ENCODE measurements at regions not wholly inside any gene's neighbourhood (a gene's known extent, or its start where the extent isn't known, plus 50 kb on each side); places are given as distances from the start of the nearest gene placed in this dataset.
A peak's percentile ranks its signal among the peaks of the same experiment; 100 is the strongest.

- TF ChIP-seq UBTF (CRISPR knock-in tag; IDR thresholded peaks at IDR 0.05) (0 out of 2 replicates have a peak, but pooled peaks have one; percentile 23), SPEN (CRISPR knock-in tag; IDR thresholded peaks at IDR 0.05; ENCODE audit: low read depth) (0 out of 2 replicates have a peak, but pooled peaks have one; percentile 30)
These were observed 167.2 kb downstream of the TTLL2 start (continued) for GRCh38 chr6:167492100-167492449.

GRCh38 chr6:167493310-167493709 lies 168.4 kb downstream of the TTLL2 start:
- FAIRE-seq (no peak), DNase-seq (ENCODE audit: low spot score) (no peak), ATAC-seq (no peak)
- ChIA-PET CTCF (ENCODE audit: low intra/inter-chr PET ratio, low total read pairs) (no interaction called here), POLR2A (no interaction called here)
- no peaks in the 10 kb centered on the region for H3K27me3 ChIP-seq (ENCODE audit: control insufficient read depth in 1 of 2, insufficient read depth in 2 of 2, low read length in 2 of 2)
- H4K20me1 ChIP-seq (ENCODE audit: insufficient read depth, low read length), result no peaks in the 10 kb centered on the region
- no peak overlapping the region for H2AFZ ChIP-seq (ENCODE audit: low read length)
- peaks cover 74% of the 10 kb centered on the region for H3K4me1 ChIP-seq (ENCODE audit: insufficient read depth, low read length)
- H3K9me3 ChIP-seq (ENCODE audit: low read length), result no peaks in the 10 kb centered on the region
- 98% methylated on average over 3 of the region's 3 CpGs for WGBS (ENCODE audit: low lambda C conversion rate)
- in situ Hi-C loops (cut with HindIII; ENCODE audit: extremely low pct_ligation_motif_present, low pct_unique_long_range_greater_than_20kb), result no loop called here
- no peak overlapping the region for H3K4me3 ChIP-seq (replicated peaks in 1 of 3; ENCODE audit: insufficient read depth in 1 of 3, low read depth in 2 of 3, low read length in 3 of 3)
- H3K4me2 ChIP-seq (ENCODE audit: low read depth, low read length), result no peak overlapping the region
- no peak overlapping the region for H3K9ac ChIP-seq (ENCODE audit: insufficient read depth, low read depth, low read length)
- H3K27ac ChIP-seq (ENCODE audit: extremely low read length, insufficient read depth, low read length), result no peak overlapping the region
- H3K79me2 ChIP-seq (ENCODE audit: insufficient read depth, low read length), result no peaks in the 10 kb centered on the region
- intact Hi-C loops (cut with micrococcal nuclease; ENCODE audit: unreplicated experiment), result no loop called here
- no TSS peak for BruUV-seq (replicated peaks)
- no peaks in the 10 kb centered on the region for H3K36me3 ChIP-seq (replicated peaks in 1 of 2; ENCODE audit: control insufficient read depth in 1 of 2, insufficient read depth in 2 of 2, low read length in 2 of 2)
- 0 out of 2 replicates have a peak, but pooled peaks have one; percentile 44 for TF ChIP-seq ZFYVE20 (CRISPR knock-in tag; IDR thresholded peaks at IDR 0.05; ENCODE audit: borderline replicate concordance, low read depth)
- TF ChIP-seq JUNB (CRISPR knock-in tag; IDR thresholded peaks at IDR 0.05; ENCODE audit: borderline replicate concordance), result peak; percentile 21; the same call in 1 of the 2 replicates
- no peak for TF ChIP-seq HIC2 (CRISPR knock-in tag; IDR thresholded peaks at IDR 0.05; ENCODE audit: low read depth)
- TF ChIP-seq NBN (conservative IDR thresholded peaks at IDR 0.05), result no peak
- no peak for TF ChIP-seq MEIS1 (CRISPR knock-in tag; IDR thresholded peaks at IDR 0.05; ENCODE audit: borderline replicate concordance)
- no peak for TF ChIP-seq ZNF34 (CRISPR knock-in tag; IDR thresholded peaks at IDR 0.05; ENCODE audit: borderline replicate concordance)
- no peak for TF ChIP-seq TERF1 (CRISPR knock-in tag; IDR thresholded peaks at IDR 0.05)
- no peak for TF ChIP-seq SMAD9 (CRISPR knock-in tag; IDR thresholded peaks at IDR 0.05)
- TF ChIP-seq ZFX (CRISPR knock-in tag; IDR thresholded peaks at IDR 0.05; ENCODE audit: low read depth), result no peak
- no peak for TF ChIP-seq SIN3A (IDR thresholded peaks at IDR 0.05; ENCODE audit: borderline replicate concordance, low read depth, low read length)
- no peak for TF ChIP-seq SUZ12 (IDR thresholded peaks at IDR 0.05; ENCODE audit: low read depth, low read length)
- TF ChIP-seq ZNF576 (CRISPR knock-in tag; IDR thresholded peaks at IDR 0.05), result no peak
- peak; percentile 27; the same call in 1 of the 3 replicates for TF ChIP-seq MXI1 (IDR thresholded peaks at IDR 0.05; ENCODE audit: borderline replicate concordance, low read depth, low read length)
- no peak for TF ChIP-seq ZNF605 (CRISPR knock-in tag; IDR thresholded peaks at IDR 0.05)
- no peak for TF ChIP-seq KMT2B (CRISPR knock-in tag; IDR thresholded peaks at IDR 0.05)
- no peak for TF ChIP-seq MIER2 (CRISPR knock-in tag; IDR thresholded peaks at IDR 0.05)
- no peak for TF ChIP-seq SOX6 (IDR thresholded peaks at IDR 0.05)
- no peak for TF ChIP-seq SOX6 (CRISPR knock-in tag; IDR thresholded peaks at IDR 0.05)
